ENCODE measurements at regions not wholly inside any gene's neighbourhood (a gene's known extent, or its start where the extent isn't known, plus 50 kb on each side); places are given as distances from the start of the nearest gene placed in this dataset.

- no peak overlapping the region for H3K4me3 ChIP-seq (IDR thresholded peaks at IDR 0.05; ENCODE audit: insufficient read depth, low read depth, low read length)
- no peak overlapping the region for H3K27ac ChIP-seq
- no peaks in the 10 kb centered on the region for H3K36me3 ChIP-seq (ENCODE audit: insufficient read depth)
- H4K20me1 ChIP-seq (ENCODE audit: insufficient read depth): no peaks in the 10 kb centered on the region
- no peaks in the 10 kb centered on the region for H3K27me3 ChIP-seq (ENCODE audit: insufficient read depth, low read depth)
- H3K9ac ChIP-seq: no peak overlapping the region
- no peak overlapping the region for H2AFZ ChIP-seq (ENCODE audit: low read depth)
- no peaks in the 10 kb centered on the region for H3K4me1 ChIP-seq (ENCODE audit: low read depth, poor library complexity, severe bottlenecking)
- no peak overlapping the region for H3K4me2 ChIP-seq
- no peaks in the 10 kb centered on the region for H3K79me2 ChIP-seq (ENCODE audit: insufficient read depth, low read depth)
- no peak for TF ChIP-seq CTCF (conservative IDR thresholded peaks at IDR 0.05; ENCODE audit: low read depth, low read length)
Measured at GRCh38 chr5:63650581-63650980, 311.7 kb downstream of the HTR1A start.

- no peaks in the 10 kb centered on the region for H3K4me1 ChIP-seq (ENCODE audit: low read depth, poor library complexity, severe bottlenecking)
- no peaks in the 10 kb centered on the region for H4K20me1 ChIP-seq (ENCODE audit: insufficient read depth)
- H3K36me3 ChIP-seq (ENCODE audit: insufficient read depth): no peaks in the 10 kb centered on the region
- H3K27me3 ChIP-seq (ENCODE audit: insufficient read depth, low read depth): no peaks in the 10 kb centered on the region
- no peak for TF ChIP-seq CTCF (conservative IDR thresholded peaks at IDR 0.05; ENCODE audit: low read depth, low read length)
- H3K9ac ChIP-seq: no peak overlapping the region
- no peak overlapping the region for H2AFZ ChIP-seq (ENCODE audit: low read depth)
- no peak overlapping the region for H3K4me2 ChIP-seq
- H3K4me3 ChIP-seq (IDR thresholded peaks at IDR 0.05; ENCODE audit: insufficient read depth, low read depth, low read length): no peak overlapping the region
- H3K27ac ChIP-seq: no peak overlapping the region
- H3K79me2 ChIP-seq (ENCODE audit: insufficient read depth, low read depth): no peaks in the 10 kb centered on the region
Measured at GRCh38 chr5:63648376-63648775, 313.9 kb downstream of the HTR1A start.

GRCh38 chr5:63629951-63630630 is 332.2 kb downstream of the HTR1A start:
- Histone ChIP-seq H3K4me1 (ENCODE audit: low read depth, poor library complexity, severe bottlenecking) (no peaks in the 10 kb centered on the region), H2AFZ (ENCODE audit: low read depth) (no peak overlapping the region), H3K36me3 (ENCODE audit: insufficient read depth) (no peaks in the 10 kb centered on the region), H3K4me3 (IDR thresholded peaks at IDR 0.05; ENCODE audit: insufficient read depth, low read depth, low read length) (no peak overlapping the region), H4K20me1 (ENCODE audit: insufficient read depth) (no peaks in the 10 kb centered on the region), H3K9ac (no peak overlapping the region), H3K27me3 (ENCODE audit: insufficient read depth, low read depth) (no peaks in the 10 kb centered on the region), H3K79me2 (ENCODE audit: insufficient read depth, low read depth) (no peaks in the 10 kb centered on the region), H3K4me2 (no peak overlapping the region), H3K27ac (no peak overlapping the region)
- TF ChIP-seq CTCF (conservative IDR thresholded peaks at IDR 0.05; ENCODE audit: low read depth, low read length): no peak

GRCh38 chr5:63613442-63613841 is 348.8 kb downstream of the HTR1A start:
- Histone ChIP-seq H3K27ac (no peak overlapping the region), H3K36me3 (ENCODE audit: insufficient read depth) (no peaks in the 10 kb centered on the region), H3K4me2 (no peak overlapping the region), H4K20me1 (ENCODE audit: insufficient read depth) (no peaks in the 10 kb centered on the region), H2AFZ (ENCODE audit: low read depth) (no peak overlapping the region), H3K9ac (no peak overlapping the region), H3K79me2 (ENCODE audit: insufficient read depth, low read depth) (no peaks in the 10 kb centered on the region), H3K4me3 (IDR thresholded peaks at IDR 0.05; ENCODE audit: insufficient read depth, low read depth, low read length) (no peak overlapping the region), H3K27me3 (ENCODE audit: insufficient read depth, low read depth) (no peaks in the 10 kb centered on the region), H3K4me1 (ENCODE audit: low read depth, poor library complexity, severe bottlenecking) (no peaks in the 10 kb centered on the region)
- TF ChIP-seq CTCF (conservative IDR thresholded peaks at IDR 0.05; ENCODE audit: low read depth, low read length): no peak
